Neural progenitor cell (in vitro differentiated cells): ENCODE measurements at regions not wholly inside any gene's neighbourhood (a gene's known extent, or its start where the extent isn't known, plus 50 kb on each side); places are given as distances from the start of the nearest gene placed in this dataset.

Experiments
- DNase-seq: peaks from one replicate; pipeline ENCODE4 v3.0.0-alpha.2; 2016; ENCODE audit warnings: low spot score
- H2AFZ ChIP-seq: fragments of 200-600 bp; sonication (generic); replicated peaks from 2 replicates; pipeline ENCODE4 v1.6.1; 2016; ENCODE audit warnings: antibody characterized with exemption
- H3F3A ChIP-seq: fragments of 200-600 bp; sonication (generic); 2 replicates; pipeline ENCODE4 v1.6.1; 2016; ENCODE audit warnings: antibody characterized with exemption, low read depth
- H3K27ac ChIP-seq: fragments of 200-600 bp; sonication (generic); 2 replicates; pipeline ENCODE4 v1.5.1; 2016; ENCODE audit warnings: mild to moderate bottlenecking
- H3K27me3 ChIP-seq: fragments of 200-600 bp; sonication (generic); 2 replicates; pipeline ENCODE4 v1.6.1; 2016; ENCODE audit warnings: mild to moderate bottlenecking, moderate library complexity
- H3K36me3 ChIP-seq: fragments of 200-600 bp; sonication (generic); 2 replicates; pipeline ENCODE4 v1.5.1; 2016
- H3K4me1 ChIP-seq: fragments of 200-600 bp; sonication (generic); 2 replicates; pipeline ENCODE4 v1.6.1; 2016; ENCODE audit warnings: mixed run types
- H3K4me2 ChIP-seq: fragments of 200-600 bp; sonication (generic); 2 replicates; pipeline ENCODE4 v1.6.1; 2016
- H3K4me3 ChIP-seq: fragments of 200-600 bp; sonication (generic); 2 replicates; pipeline ENCODE4 v1.5.1; 2016
- H3K79me2 ChIP-seq: fragments of 200-600 bp; sonication (generic); 2 replicates; pipeline ENCODE4 v1.6.1; 2016; ENCODE audit warnings: low read depth
- H3K9ac ChIP-seq: fragments of 200-600 bp; sonication (generic); 2 replicates; pipeline ENCODE4 v1.6.1; 2016
- H3K9me3 ChIP-seq: fragments of 200-600 bp; sonication (generic); 2 replicates; pipeline ENCODE4 v1.5.1; 2016; ENCODE audit warnings: low read depth
- H4K20me1 ChIP-seq: fragments of 200-600 bp; sonication (generic); 2 replicates; pipeline ENCODE4 v1.6.1; 2016; ENCODE audit warnings: low read depth
- H3K27ac Mint-ChIP-seq: 3 replicates; pipeline ENCODE4 v1.8.0; 2021; ENCODE audit warnings: mixed read lengths
- H3K27me3 Mint-ChIP-seq: 2 replicates; pipeline ENCODE4 v1.8.0; 2022; ENCODE audit warnings: low read depth, mild to moderate bottlenecking, inconsistent platforms, moderate library complexity, mixed read lengths; ENCODE audit not compliant: insufficient read depth
- H3K36me3 Mint-ChIP-seq: 3 replicates; pipeline ENCODE4 v1.8.0; 2021; ENCODE audit warnings: mixed read lengths
- H3K4me1 Mint-ChIP-seq: 3 replicates; pipeline ENCODE4 v1.8.0; 2021; ENCODE audit warnings: mixed read lengths
- H3K4me3 Mint-ChIP-seq: 3 replicates; pipeline ENCODE4 v1.8.0; 2021; ENCODE audit warnings: mild to moderate bottlenecking, moderate library complexity, mixed read lengths
- H3K9me3 Mint-ChIP-seq: 3 replicates; pipeline ENCODE4 v1.8.0; 2020; ENCODE audit warnings: mixed read lengths
- CTCF ChIP-seq: fragments of 200-600 bp; sonication (generic); IDR thresholded peaks from 2 replicates; pipeline ENCODE4 v1.5.1; 2017; ENCODE audit warnings: antibody characterized with exemption, mild to moderate bottlenecking
- EZH2 ChIP-seq: fragments of 200-600 bp; sonication (generic); IDR thresholded peaks from 2 replicates; pipeline ENCODE4 v1.6.1; 2017; ENCODE audit warnings: antibody characterized with exemption, mild to moderate bottlenecking, moderate library complexity
- EZH2phosphoT487 ChIP-seq: fragments of 200-600 bp; sonication (generic); IDR thresholded peaks from 2 replicates; pipeline ENCODE4 v1.6.1; 2017; ENCODE audit warnings: antibody characterized with exemption

DNA sequence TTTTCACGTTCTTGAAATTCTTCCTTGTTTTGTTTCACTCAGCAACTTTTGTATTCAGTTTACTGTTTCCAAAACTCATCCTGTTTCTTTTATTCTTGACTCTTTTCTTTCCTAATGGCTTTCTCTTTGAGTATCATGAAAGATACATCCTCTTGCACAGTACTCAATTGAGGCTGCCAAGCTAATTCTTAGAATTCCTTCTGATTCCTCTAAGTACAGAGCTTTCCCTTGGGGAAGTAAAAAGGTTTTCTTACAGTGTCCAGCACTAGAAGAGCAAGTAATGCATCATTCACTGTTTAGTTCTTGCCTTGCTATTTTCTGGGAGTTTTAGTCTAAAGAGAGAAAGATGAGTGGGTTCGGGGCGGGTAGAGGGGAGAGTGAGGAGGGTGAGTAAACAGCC is 154.1 kb downstream of the NEDD1 start:
- H3K79me2 ChIP-seq = no peaks in the 10 kb centered on the region
- no peak for DNase-seq
- Mint-ChIP-seq H3K27ac (peak overlapping the region; percentile 25), H3K27me3 (peaks cover 2% of the 10 kb centered on the region), H3K4me1 (peaks cover 18% of the 10 kb centered on the region), H3K36me3 (peaks cover 7% of the 10 kb centered on the region), H3K9me3 (peaks cover 19% of the 10 kb centered on the region), H3K4me3 (no peak overlapping the region)
- H3K9ac ChIP-seq = no peak overlapping the region
- H3K27me3 ChIP-seq = no peaks in the 10 kb centered on the region
- no peak overlapping the region for H3K27ac ChIP-seq
- no peaks in the 10 kb centered on the region for H3K9me3 ChIP-seq
- H3F3A ChIP-seq = no peaks in the 10 kb centered on the region
- H4K20me1 ChIP-seq = no peaks in the 10 kb centered on the region
- H3K4me3 ChIP-seq = no peak overlapping the region
- no peak for TF ChIP-seq EZH2phosphoT487
- H3K36me3 ChIP-seq = no peaks in the 10 kb centered on the region
- no peak overlapping the region for H3K4me2 ChIP-seq
- H3K4me1 ChIP-seq = no peaks in the 10 kb centered on the region
- peak overlapping the region; percentile 84 for H2AFZ ChIP-seq

DNA sequence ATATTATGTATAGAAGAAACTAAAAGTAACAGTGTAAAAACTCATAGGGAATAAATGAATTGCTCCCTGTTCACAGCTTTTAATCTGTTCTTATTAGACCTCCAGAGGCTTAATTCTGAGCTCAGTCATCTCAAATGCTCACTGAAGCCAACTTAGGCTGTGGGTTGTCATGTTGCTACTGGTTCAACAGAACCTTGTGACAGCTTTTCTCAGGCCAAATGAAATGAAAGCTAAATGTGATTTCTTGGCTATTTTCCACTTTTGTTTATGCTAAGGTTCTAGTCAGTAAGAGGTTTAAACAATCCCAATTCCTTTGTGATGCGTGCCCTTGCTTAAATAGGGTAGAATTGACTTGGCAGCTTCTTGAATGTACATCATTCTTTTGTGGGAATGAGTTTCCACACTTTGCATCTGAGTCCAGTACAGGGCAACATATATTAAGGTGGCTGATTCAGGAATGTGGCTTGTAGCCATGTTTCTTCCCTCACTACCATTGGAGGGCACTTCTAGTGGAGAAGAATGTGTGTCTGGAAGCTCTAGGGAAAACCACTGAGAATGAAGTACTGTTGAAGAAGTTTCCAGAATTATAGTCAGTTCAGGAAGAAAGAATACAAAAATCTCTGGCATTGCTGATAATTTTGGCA is 156.4 kb downstream of the NEDD1 start:
- H3K79me2 ChIP-seq = no peaks in the 10 kb centered on the region
- H3K27me3 ChIP-seq = no peaks in the 10 kb centered on the region
- no peak overlapping the region for H3K9ac ChIP-seq
- no peaks in the 10 kb centered on the region for H4K20me1 ChIP-seq
- TF ChIP-seq EZH2 (no peak), EZH2phosphoT487 (no peak), CTCF (no peak)
- DNase-seq = no peak
- no peak overlapping the region for H3K27ac ChIP-seq
- H3K27ac Mint-ChIP-seq = peak overlapping the region; percentile 43
- peaks cover 22% of the 10 kb centered on the region for H3K4me1 Mint-ChIP-seq
- H3K27me3 Mint-ChIP-seq = no peaks in the 10 kb centered on the region
- no peak overlapping the region for H3K4me3 Mint-ChIP-seq
- H3K4me2 ChIP-seq = no peak overlapping the region
- H3K36me3 ChIP-seq = no peaks in the 10 kb centered on the region
- no peaks in the 10 kb centered on the region for H3K9me3 ChIP-seq
- H3K9me3 Mint-ChIP-seq = peaks cover 4% of the 10 kb centered on the region
- H2AFZ ChIP-seq = no peak overlapping the region
- H3K4me3 ChIP-seq = no peak overlapping the region
- no peaks in the 10 kb centered on the region for H3K4me1 ChIP-seq
- H3F3A ChIP-seq = no peaks in the 10 kb centered on the region
- H3K36me3 Mint-ChIP-seq = peaks cover 2% of the 10 kb centered on the region

- Histone ChIP-seq H3K79me2 (no peaks in the 10 kb centered on the region), H3K4me2 (peak overlapping the region; percentile 15), H3K9ac (no peak overlapping the region), H3K4me1 (peaks cover 18% of the 10 kb centered on the region), H2AFZ (peak overlapping the region; percentile 99), H3K27ac (peak overlapping the region; percentile 50), H4K20me1 (no peaks in the 10 kb centered on the region), H3K36me3 (no peaks in the 10 kb centered on the region), H3K4me3 (no peak overlapping the region), H3K9me3 (no peaks in the 10 kb centered on the region), H3F3A (peaks cover 12% of the 10 kb centered on the region), H3K27me3 (no peaks in the 10 kb centered on the region)
- peak overlapping the region; percentile 100 for H3K27ac Mint-ChIP-seq
- peaks cover 8% of the 10 kb centered on the region for H3K27me3 Mint-ChIP-seq
- peaks cover 5% of the 10 kb centered on the region for H3K9me3 Mint-ChIP-seq
- peaks cover 3% of the 10 kb centered on the region for H3K36me3 Mint-ChIP-seq
- DNase-seq = peak; percentile 28
- H3K4me1 Mint-ChIP-seq = peaks cover 30% of the 10 kb centered on the region
- no peak for TF ChIP-seq CTCF
- TF ChIP-seq EZH2 = no peak
- TF ChIP-seq EZH2phosphoT487 = no peak
- H3K4me3 Mint-ChIP-seq = peak overlapping the region; percentile 27
Measured at GRCh38 chr12:97075161-97075933, 168.3 kb downstream of the NEDD1 start.
